ENCODE measurements at regions not wholly inside any gene's neighbourhood (a gene's known extent, or its start where the extent isn't known, plus 50 kb on each side); places are given as distances from the start of the nearest gene placed in this dataset.

- Histone ChIP-seq H3K27ac (no peak overlapping the region), H3K36me3 (ENCODE audit: insufficient read depth in 1 of 2, low read depth in 1 of 2) (no peaks in the 10 kb centered on the region), H3K4me1 (no peaks in the 10 kb centered on the region), H3K27me3 (ENCODE audit: insufficient read depth in 3 of 3, low read length in 2 of 3) (peaks cover 0 to 2% (median 0%) of the 10 kb centered on the region in 3 donors), H3K4me3 (no peak overlapping the region), H3K9me3 (no peaks in the 10 kb centered on the region)
- intact Hi-C loops (cut with DNase I), result no loop called here
- ATAC-seq (no peak), DNase-seq (no peak)
- WGBS, 3 donors, result 74 to 81% (median 79%) methylated on average over 5 of the region's 5 CpGs
- TF ChIP-seq CTCF (IDR thresholded peaks at IDR 0.05), result no peak
These were observed 249.0 kb upstream of the OSR1 start for GRCh38 chr2:19607400-19607799.

GRCh38 chr2:19600982-19601381 lies 242.6 kb upstream of the OSR1 start:
- Histone ChIP-seq H3K27ac (no peak overlapping the region), H3K4me1 (no peaks in the 10 kb centered on the region), H3K36me3 (ENCODE audit: insufficient read depth in 1 of 2, low read depth in 1 of 2) (no peaks in the 10 kb centered on the region), H3K9me3 (no peaks in the 10 kb centered on the region), H3K27me3 (ENCODE audit: insufficient read depth in 3 of 3, low read length in 2 of 3) (peaks cover 0 to 2% (median 0%) of the 10 kb centered on the region in 3 donors), H3K4me3 (no peak overlapping the region)
- no peak for TF ChIP-seq CTCF (IDR thresholded peaks at IDR 0.05)
- ATAC-seq, result no peak
- WGBS, 3 donors, result 79 to 93% (median 91%) methylated on average over 2 of the region's 2 CpGs
- no peak for DNase-seq
- intact Hi-C loops (cut with DNase I), result no loop called here

- no peaks in the 10 kb centered on the region for H3K9me3 ChIP-seq
- H3K4me3 ChIP-seq, result no peak overlapping the region
- TF ChIP-seq CTCF (IDR thresholded peaks at IDR 0.05), result no peak
- peaks cover 0 to 2% (median 0%) of the 10 kb centered on the region in 3 donors for H3K27me3 ChIP-seq (ENCODE audit: insufficient read depth in 3 of 3, low read length in 2 of 3)
- intact Hi-C loops (cut with DNase I), result no loop called here
- no peaks in the 10 kb centered on the region for H3K36me3 ChIP-seq (ENCODE audit: insufficient read depth in 1 of 2, low read depth in 1 of 2)
- ATAC-seq (no peak), DNase-seq (no peak)
- H3K27ac ChIP-seq, result no peak overlapping the region
- no peaks in the 10 kb centered on the region for H3K4me1 ChIP-seq
These were observed 242.1 kb upstream of the OSR1 start for GRCh38 chr2:19600506-19600905.

- ATAC-seq, result no peak
- Histone ChIP-seq H3K4me1 (no peaks in the 10 kb centered on the region), H3K4me3 (no peak overlapping the region), H3K36me3 (ENCODE audit: insufficient read depth in 1 of 2, low read depth in 1 of 2) (no peaks in the 10 kb centered on the region), H3K27me3 (ENCODE audit: insufficient read depth in 3 of 3, low read length in 2 of 3) (no peaks in the 10 kb centered on the region), H3K27ac (no peak overlapping the region), H3K9me3 (no peaks in the 10 kb centered on the region)
- DNase-seq, result no peak
- intact Hi-C loops (cut with DNase I), result no loop called here
- no peak for TF ChIP-seq CTCF (IDR thresholded peaks at IDR 0.05)
- WGBS, 3 donors, result 51 to 78% (median 72%) methylated on average over 3 of the region's 3 CpGs
These were observed 240.5 kb upstream of the OSR1 start for GRCh38 chr2:19598971-19599370.

GRCh38 chr2:19592197-19592596 lies 233.8 kb upstream of the OSR1 start:
- no peak for ATAC-seq
- Histone ChIP-seq H3K9me3 (no peaks in the 10 kb centered on the region), H3K27me3 (ENCODE audit: insufficient read depth in 3 of 3, low read length in 2 of 3) (no peaks in the 10 kb centered on the region), H3K4me3 (no peak overlapping the region), H3K4me1 (no peaks in the 10 kb centered on the region), H3K36me3 (ENCODE audit: insufficient read depth in 1 of 2, low read depth in 1 of 2) (no peaks in the 10 kb centered on the region), H3K27ac (no peak overlapping the region)
- no peak for DNase-seq
- no peak for TF ChIP-seq CTCF (IDR thresholded peaks at IDR 0.05)
- intact Hi-C loops (cut with DNase I), result no loop called here
